ENCODE measurements at regions not wholly inside any gene's neighbourhood (a gene's known extent, or its start where the extent isn't known, plus 50 kb on each side); places are given as distances from the start of the nearest gene placed in this dataset.

- no peak for TF ChIP-seq CTCF (IDR thresholded peaks at IDR 0.05)
- TF ChIP-seq EP300 (IDR thresholded peaks at IDR 0.05): no peak
These were observed 153.0 kb upstream of the FOXF1 start for GRCh38 chr16:86357303-86357702.

Measured in tibial nerve (tissue), 4 donors.